C4-2B (cell line): ENCODE measurements at regions not wholly inside any gene's neighbourhood (a gene's known extent, or its start where the extent isn't known, plus 50 kb on each side); places are given as distances from the start of the nearest gene placed in this dataset.
A peak's percentile ranks its signal among the peaks of the same experiment; 100 is the strongest.

ENCODE experiments used
- H3K27ac ChIP-seq: fragments of 450-650 bp; 2 replicates; pipeline ENCODE4 v1.5.1; 2017
- CTCF ChIP-seq: fragments of 450-650 bp; conservative IDR thresholded peaks from 2 replicates; pipeline ENCODE4 v1.5.1; 2017; ENCODE audit warnings: mild to moderate bottlenecking
- ZFX ChIP-seq: fragments of 450-650 bp; IDR thresholded peaks from 2 replicates; pipeline ENCODE4 v1.6.1; 2017

- H3K27ac ChIP-seq, result no peak overlapping the region
- TF ChIP-seq CTCF, result no peak
- TF ChIP-seq ZFX, result no peak
Observed at GRCh38 chr1:55697997-55698535, 482.9 kb upstream of the USP24 start.

- no peak overlapping the region for H3K27ac ChIP-seq
- TF ChIP-seq CTCF, result no peak
- TF ChIP-seq ZFX, result no peak
Observed at GRCh38 chr1:55696891-55697290, 481.7 kb upstream of the USP24 start.

- TF ChIP-seq ZFX, result no peak
- TF ChIP-seq CTCF, result no peak
Observed at GRCh38 chr1:55696181-55696754, 481.1 kb upstream of the USP24 start.

GRCh38 chr1:55695552-55695951, 480.4 kb upstream of the USP24 start:
- H3K27ac ChIP-seq, result no peak overlapping the region
- no peak for TF ChIP-seq CTCF
- TF ChIP-seq ZFX, result no peak

More at GRCh38 chr1:55696181-55696754, 481.1 kb upstream of the USP24 start:
- H3K27ac ChIP-seq, result no peak overlapping the region

- TF ChIP-seq CTCF (no peak), ZFX (no peak)
- H3K27ac ChIP-seq, result no peak overlapping the region
Observed at GRCh38 chr1:55695151-55695550, 480.0 kb upstream of the USP24 start.

- TF ChIP-seq ZFX, result no peak
- no peak for TF ChIP-seq CTCF
- H3K27ac ChIP-seq, result peak overlapping the region; percentile 29; the same call in 1 of the 2 replicates
Observed at GRCh38 chr1:55694310-55694801, 479.2 kb upstream of the USP24 start.

- TF ChIP-seq CTCF, result no peak
- TF ChIP-seq ZFX, result no peak
- no peak overlapping the region for H3K27ac ChIP-seq
Observed at GRCh38 chr1:55692726-55693125, 477.6 kb upstream of the USP24 start.
